ENCODE measurements at regions not wholly inside any gene's neighbourhood (a gene's known extent, or its start where the extent isn't known, plus 50 kb on each side); places are given as distances from the start of the nearest gene placed in this dataset.

DNA sequence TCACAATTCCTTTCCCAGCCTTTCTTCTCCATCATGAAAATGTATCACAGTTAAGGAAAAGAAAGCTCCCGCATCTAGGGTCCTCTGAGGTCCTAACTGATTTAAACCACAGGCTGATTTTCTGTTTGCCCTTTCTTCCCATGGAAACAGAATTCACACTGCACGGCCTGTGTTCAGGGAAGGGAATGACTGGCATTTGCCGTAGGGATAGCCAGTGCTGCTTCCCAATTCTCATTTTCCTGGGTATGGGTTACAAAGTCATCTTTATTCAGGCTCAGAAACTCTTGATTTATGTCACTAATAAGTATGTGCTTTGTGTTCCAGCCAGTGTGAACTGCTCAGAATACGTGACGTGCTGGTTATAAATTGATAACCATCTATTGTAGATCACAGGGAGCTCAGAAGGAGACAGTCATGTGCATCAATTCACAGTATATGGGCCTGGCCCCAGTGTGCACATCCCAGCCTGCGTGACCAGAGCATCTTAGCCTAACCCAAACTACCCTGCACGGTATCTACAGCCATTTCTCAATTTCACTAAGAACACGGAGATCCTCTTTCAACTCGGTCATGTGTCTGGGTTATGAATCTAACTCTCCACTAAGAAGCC lies 163.3 kb downstream of the LRRC30 start:
- BruUV-seq (replicated peaks) = no TSS peak
- Histone ChIP-seq H2AFZ (ENCODE audit: low read depth, low read length, poor library complexity, severe bottlenecking) (no peak overlapping the region), H3K4me2 (ENCODE audit: low read length) (no peak overlapping the region), H3K9ac (ENCODE audit: low read length) (no peak overlapping the region), H4K20me1 (ENCODE audit: insufficient read depth) (no peaks in the 10 kb centered on the region), H3K4me1 (ENCODE audit: control insufficient read depth in 1 of 2, insufficient read depth in 2 of 2, low read length in 2 of 2) (no peaks in the 10 kb centered on the region), H3K36me3 (ENCODE audit: control insufficient read depth in 1 of 2, insufficient read depth in 2 of 2, low read length in 2 of 2) (no peaks in the 10 kb centered on the region), H3K27ac (ENCODE audit: low read depth, low read length) (no peak overlapping the region), H3K4me3 (replicated peaks in 1 of 2; ENCODE audit: low read depth in 1 of 2, low read length in 2 of 2) (no peak overlapping the region), H3K79me2 (ENCODE audit: insufficient read depth, low read length) (no peaks in the 10 kb centered on the region), H3K9me2 (ENCODE audit: insufficient read depth) (no peaks in the 10 kb centered on the region), H3K27me3 (ENCODE audit: insufficient read depth, low read length) (no peaks in the 10 kb centered on the region), H3K9me3 (ENCODE audit: control insufficient read depth in 1 of 2, insufficient read depth in 1 of 2, low read depth in 1 of 2, low read length in 2 of 2) (peaks cover 0 to 6% of the 10 kb centered on the region in 2 experiments; a peak in 2 of 4 replicates)
- TF ChIP-seq ZNF274 (IDR thresholded peaks at IDR 0.05; ENCODE audit: low read depth, low read length) (no peak), YY1 (IDR thresholded peaks at IDR 0.05; ENCODE audit: extremely low read depth, insufficient replicate concordance, low read depth, low read length) (no peak), FOSL1 (IDR thresholded peaks at IDR 0.05; ENCODE audit: low read depth) (no peak), SIN3A (IDR thresholded peaks at IDR 0.05; ENCODE audit: low read depth) (no peak), EZH2phosphoT487 (IDR thresholded peaks at IDR 0.05; ENCODE audit: borderline replicate concordance) (no peak), CBX3 (IDR thresholded peaks at IDR 0.05; ENCODE audit: low read depth) (no peak), TCF7L2 (IDR thresholded peaks at IDR 0.05; ENCODE audit: borderline replicate concordance, extremely low read depth, insufficient read depth, insufficient read length) (no peak), POLR2A (IDR thresholded peaks at IDR 0.05; ENCODE audit: borderline replicate concordance, extremely low read depth, insufficient read depth, insufficient read length) (no peak)
- TF ChIP-seq, protein P1, sequence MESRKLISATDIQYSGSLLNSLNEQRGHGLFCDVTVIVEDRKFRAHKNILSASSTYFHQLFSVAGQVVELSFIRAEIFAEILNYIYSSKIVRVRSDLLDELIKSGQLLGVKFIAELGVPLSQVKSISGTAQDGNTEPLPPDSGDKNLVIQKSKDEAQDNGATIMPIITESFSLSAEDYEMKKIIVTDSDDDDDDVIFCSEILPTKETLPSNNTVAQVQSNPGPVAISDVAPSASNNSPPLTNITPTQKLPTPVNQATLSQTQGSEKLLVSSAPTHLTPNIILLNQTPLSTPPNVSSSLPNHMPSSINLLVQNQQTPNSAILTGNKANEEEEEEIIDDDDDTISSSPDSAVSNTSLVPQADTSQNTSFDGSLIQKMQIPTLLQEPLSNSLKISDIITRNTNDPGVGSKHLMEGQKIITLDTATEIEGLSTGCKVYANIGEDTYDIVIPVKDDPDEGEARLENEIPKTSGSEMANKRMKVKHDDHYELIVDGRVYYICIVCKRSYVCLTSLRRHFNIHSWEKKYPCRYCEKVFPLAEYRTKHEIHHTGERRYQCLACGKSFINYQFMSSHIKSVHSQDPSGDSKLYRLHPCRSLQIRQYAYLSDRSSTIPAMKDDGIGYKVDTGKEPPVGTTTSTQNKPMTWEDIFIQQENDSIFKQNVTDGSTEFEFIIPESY (IDR thresholded peaks at IDR 0.05; ENCODE audit: extremely low read depth, insufficient replicate concordance, low read length) = no peak
- RAD21 ChIA-PET (ENCODE audit: low non-redundant PET in 1 of 2, low total read pairs in 2 of 2, uncharacterized antibody in 2 of 2, unreplicated experiment in 2 of 2) = no interaction called here
- ATAC-seq = no peak
- POLR2A ChIA-PET = no interaction called here
- CTCF ChIA-PET = no interaction called here
- no peak for DNase-seq (ENCODE audit: low read depth, low spot score)
- intact Hi-C loops (cut with micrococcal nuclease) = no loop called here

Measured in HCT116 (cell line).